Gastrocnemius medialis (tissue), 4 donors: ENCODE measurements at regions not wholly inside any gene's neighbourhood (a gene's known extent, or its start where the extent isn't known, plus 50 kb on each side); places are given as distances from the start of the nearest gene placed in this dataset.
"Not testable (repeated sequence)": the region's sequence is repeated elsewhere in the genome, so short reads cannot be mapped to it uniquely, and the experiment has no call there.

Experiments
- ATAC-seq, 2 donors: fragments of 150-250 bp; one replicate each; pipeline ENCODE4 v1.9.1; 2016
- DNase-seq, 2 donors: peaks; one replicate each; pipeline ENCODE4 v3.0.0-alpha.2; 2019
- H3K27ac ChIP-seq, 4 donors: fragments of 200-600 bp; sonication (generic); 1 replicate in 1 of 4; 2 replicates in 3 of 4; pipeline ENCODE4 v1.5.1; 2016 to 2018; ENCODE audit warnings: mild to moderate bottlenecking in 2 of 4, moderate library complexity in 1 of 4
- H3K27me3 ChIP-seq, 3 donors: fragments of 200-600 bp; sonication (generic) in 2 of 3; 1 replicate in 1 of 3; 2 replicates in 2 of 3; pipeline versions ENCODE4 v1.5.1 to v1.6.0; 2016 to 2019; ENCODE audit warnings: mild to moderate bottlenecking in 1 of 3, moderate library complexity in 1 of 3
- H3K36me3 ChIP-seq, 2 donors: fragments of 200-600 bp; sonication (generic) in 1 of 2; one replicate each; pipeline ENCODE4 v1.5.1; 2017 to 2018
- H3K4me1 ChIP-seq, 2 donors: fragments of 200-600 bp; sonication (generic) in 1 of 2; one replicate each; pipeline ENCODE4 v1.5.1; 2016 to 2017; ENCODE audit warnings: mild to moderate bottlenecking in 2 of 2
- H3K4me3 ChIP-seq, 4 donors: fragments of 200-600 bp; sonication (generic) in 3 of 4; 1 replicate in 1 of 4; 2 replicates in 3 of 4; pipeline ENCODE4 v1.5.1; 2016 to 2019; ENCODE audit warnings: mild to moderate bottlenecking in 2 of 4
- H3K9me3 ChIP-seq, 3 donors: fragments of 200-600 bp; sonication (generic) in 2 of 3; 1 replicate in 1 of 3; 2 replicates in 2 of 3; pipeline ENCODE4 v1.5.1; 2016 to 2019
- CTCF ChIP-seq, 5 experiments: fragments of 450-650 bp in 3 of 5; fragments of 200-600 bp in 2 of 5; sonication (generic) in 2 of 5; IDR thresholded peaks in 4 of 5; conservative IDR thresholded peaks in 1 of 5; 1 replicate in 4 of 5; 2 replicates in 1 of 5; pipeline ENCODE4 v1.5.1; 2016 to 2019; ENCODE audit warnings: antibody characterized with exemption in 5 of 5, mild to moderate bottlenecking in 3 of 5, moderate library complexity in 3 of 5
- POLR2A ChIP-seq, 2 donors: fragments of 450-650 bp; IDR thresholded peaks; one replicate each; pipeline ENCODE4 v1.6.1; 2017; ENCODE audit warnings: antibody characterized with exemption in 2 of 2, mild to moderate bottlenecking in 2 of 2, moderate library complexity in 2 of 2
- in situ Hi-C, 4 donors: fragments of 200-750 bp; cut with MboI; loops; one replicate each; pipeline versions ENCODE4 v1.15.0 to v1.8.0; 2017; ENCODE audit warnings: low sequenced_read_pairs in 4 of 4
- intact Hi-C: fragments of 100-400 bp; cut with DNase I; formaldehyde crosslinking; loops from one replicate; pipeline ENCODE4 v1.15.1; 2023; ENCODE audit warnings: low total_unique reads

- ATAC-seq (no peak), DNase-seq (no peak)
- no peak overlapping the region for H3K27ac ChIP-seq
- no peak overlapping the region for H3K4me3 ChIP-seq
- H3K9me3 ChIP-seq: no peaks in the 10 kb centered on the region
- no peaks in the 10 kb centered on the region for H3K27me3 ChIP-seq
- TF ChIP-seq POLR2A (IDR thresholded peaks at IDR 0.05) (no peak), CTCF (IDR thresholded peaks at IDR 0.05 in 4 of 5, conservative IDR thresholded peaks at IDR 0.05 in 1 of 5) (no peak)
- intact Hi-C loops: no loop called here
- no peaks in the 10 kb centered on the region for H3K36me3 ChIP-seq
- H3K4me1 ChIP-seq: no peaks in the 10 kb centered on the region
- in situ Hi-C loops: no loop called here
These were observed 94.4 kb upstream of the SIX2 start for GRCh38 chr2:45103351-45104345.

GRCh38 chr2:45102579-45103117 lies 93.4 kb upstream of the SIX2 start:
- no peak for ATAC-seq
- Histone ChIP-seq H3K36me3 (no peaks in the 10 kb centered on the region), H3K27ac (no peak overlapping the region), H3K9me3 (no peaks in the 10 kb centered on the region), H3K27me3 (no peaks in the 10 kb centered on the region), H3K4me3 (no peak overlapping the region), H3K4me1 (no peaks in the 10 kb centered on the region)
- TF ChIP-seq POLR2A (IDR thresholded peaks at IDR 0.05) (no peak), CTCF (IDR thresholded peaks at IDR 0.05 in 4 of 5, conservative IDR thresholded peaks at IDR 0.05 in 1 of 5) (no peak)
- intact Hi-C loops (no loop called here), in situ Hi-C loops (no loop called here)
- no peak for DNase-seq

GRCh38 chr2:45102141-45102540 lies 92.9 kb upstream of the SIX2 start:
- Histone ChIP-seq H3K4me1 (no peaks in the 10 kb centered on the region), H3K27me3 (no peaks in the 10 kb centered on the region), H3K27ac (no peak overlapping the region), H3K4me3 (no peak overlapping the region), H3K9me3 (no peaks in the 10 kb centered on the region), H3K36me3 (no peaks in the 10 kb centered on the region)
- ATAC-seq (no peak), DNase-seq (no peak)
- intact Hi-C loops (no loop called here), in situ Hi-C loops (no loop called here)
- no peak for TF ChIP-seq POLR2A (IDR thresholded peaks at IDR 0.05)
- no peak for TF ChIP-seq CTCF (IDR thresholded peaks at IDR 0.05 in 4 of 5, conservative IDR thresholded peaks at IDR 0.05 in 1 of 5)

- Histone ChIP-seq H3K36me3 (no peaks in the 10 kb centered on the region), H3K4me1 (no peaks in the 10 kb centered on the region), H3K9me3 (no peaks in the 10 kb centered on the region), H3K4me3 (no peak overlapping the region), H3K27me3 (no peaks in the 10 kb centered on the region), H3K27ac (no peak overlapping the region)
- ATAC-seq (no peak), DNase-seq (no peak)
- TF ChIP-seq CTCF (IDR thresholded peaks at IDR 0.05 in 4 of 5, conservative IDR thresholded peaks at IDR 0.05 in 1 of 5): no peak
- no peak for TF ChIP-seq POLR2A (IDR thresholded peaks at IDR 0.05)
- in situ Hi-C loops: no loop called here
- intact Hi-C loops: loop anchor here (10.0 kb wide), 1 partner anchor 52 kb away; no protein-coding TSS in a partner anchor
These were observed 87.7 kb upstream of the SIX2 start for GRCh38 chr2:45096996-45097395.

GRCh38 chr2:45096038-45096437 lies 86.8 kb upstream of the SIX2 start:
- H3K27me3 ChIP-seq, H3K4me1 ChIP-seq, in situ Hi-C loops, H3K4me3 ChIP-seq, H3K9me3 ChIP-seq, DNase-seq, H3K36me3 ChIP-seq, H3K27ac ChIP-seq, ATAC-seq: not testable (repeated sequence)
- intact Hi-C loops: loop anchor here (10.0 kb wide), 1 partner anchor 51 kb away; no protein-coding TSS in a partner anchor
